ENCODE measurements at regions not wholly inside any gene's neighbourhood (a gene's known extent, or its start where the extent isn't known, plus 50 kb on each side); places are given as distances from the start of the nearest gene placed in this dataset.
"Not testable (repeated sequence)": the region's sequence is repeated elsewhere in the genome, so short reads cannot be mapped to it uniquely, and the experiment has no call there.

- TF ChIP-seq EZH2phosphoT487 (IDR thresholded peaks at IDR 0.05; ENCODE audit: low read depth, severe bottlenecking, unreplicated experiment); EZH2 (IDR thresholded peaks at IDR 0.05; ENCODE audit: borderline replicate concordance): not testable (repeated sequence)
- TF ChIP-seq, protein P1, sequence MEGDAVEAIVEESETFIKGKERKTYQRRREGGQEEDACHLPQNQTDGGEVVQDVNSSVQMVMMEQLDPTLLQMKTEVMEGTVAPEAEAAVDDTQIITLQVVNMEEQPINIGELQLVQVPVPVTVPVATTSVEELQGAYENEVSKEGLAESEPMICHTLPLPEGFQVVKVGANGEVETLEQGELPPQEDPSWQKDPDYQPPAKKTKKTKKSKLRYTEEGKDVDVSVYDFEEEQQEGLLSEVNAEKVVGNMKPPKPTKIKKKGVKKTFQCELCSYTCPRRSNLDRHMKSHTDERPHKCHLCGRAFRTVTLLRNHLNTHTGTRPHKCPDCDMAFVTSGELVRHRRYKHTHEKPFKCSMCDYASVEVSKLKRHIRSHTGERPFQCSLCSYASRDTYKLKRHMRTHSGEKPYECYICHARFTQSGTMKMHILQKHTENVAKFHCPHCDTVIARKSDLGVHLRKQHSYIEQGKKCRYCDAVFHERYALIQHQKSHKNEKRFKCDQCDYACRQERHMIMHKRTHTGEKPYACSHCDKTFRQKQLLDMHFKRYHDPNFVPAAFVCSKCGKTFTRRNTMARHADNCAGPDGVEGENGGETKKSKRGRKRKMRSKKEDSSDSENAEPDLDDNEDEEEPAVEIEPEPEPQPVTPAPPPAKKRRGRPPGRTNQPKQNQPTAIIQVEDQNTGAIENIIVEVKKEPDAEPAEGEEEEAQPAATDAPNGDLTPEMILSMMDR (IDR thresholded peaks at IDR 0.05; ENCODE audit: poor library complexity), result not testable (repeated sequence)
Measured at GRCh38 chr2:89840781-89841475, 1149.5 kb downstream of the RPIA start.
